SJSA1 (cell line): ENCODE measurements at regions not wholly inside any gene's neighbourhood (a gene's known extent, or its start where the extent isn't known, plus 50 kb on each side); places are given as distances from the start of the nearest gene placed in this dataset.
A peak's percentile ranks its signal among the peaks of the same experiment; 100 is the strongest.
"Not testable (repeated sequence)": the region's sequence is repeated elsewhere in the genome, so short reads cannot be mapped to it uniquely, and the experiment has no call there.

Experiments used
- DNase-seq, 2 experiments: peaks; one replicate each; pipeline ENCODE4 v3.0.0-alpha.2; 2015 to 2020; ENCODE audit warnings: low spot score in 2 of 2, low read depth in 1 of 2
- H3K27ac ChIP-seq: fragments of 250-450 bp; sonication (Bioruptor Pico); 2 replicates; pipeline ENCODE4 v1.5.1; 2020; ENCODE audit warnings: mild to moderate bottlenecking, moderate library complexity
- H3K27me3 ChIP-seq: fragments of 250-450 bp; sonication (Bioruptor Pico); replicated peaks from 2 replicates; pipeline ENCODE4 v1.5.1; 2020; ENCODE audit warnings: mild to moderate bottlenecking, moderate library complexity
- H3K36me3 ChIP-seq: fragments of 250-450 bp; sonication (Bioruptor Pico); 2 replicates; pipeline ENCODE4 v1.5.1; 2020; ENCODE audit warnings: mild to moderate bottlenecking
- H3K4me1 ChIP-seq: fragments of 250-450 bp; sonication (Bioruptor Pico); replicated peaks from 2 replicates; pipeline ENCODE4 v1.6.1; 2021; ENCODE audit warnings: mild to moderate bottlenecking
- H3K4me3 ChIP-seq: fragments of 250-450 bp; sonication (Bioruptor Pico); 2 replicates; pipeline ENCODE4 v1.5.1; 2020; ENCODE audit warnings: mild to moderate bottlenecking
- H3K9me3 ChIP-seq: fragments of 250-450 bp; sonication (Bioruptor Pico); replicated peaks from 2 replicates; pipeline ENCODE4 v1.5.1; 2020; ENCODE audit warnings: mild to moderate bottlenecking

GRCh38 chr11:128039140-128040021 lies 548.0 kb downstream of the ETS1 start:
- H3K4me3 ChIP-seq, result no peak overlapping the region
- H3K36me3 ChIP-seq, result no peaks in the 10 kb centered on the region
- no peaks in the 10 kb centered on the region for H3K4me1 ChIP-seq
- no peak for DNase-seq
- H3K27ac ChIP-seq, result no peak overlapping the region
- no peaks in the 10 kb centered on the region for H3K9me3 ChIP-seq
- no peaks in the 10 kb centered on the region for H3K27me3 ChIP-seq

GRCh38 chr11:128036556-128037093 lies 550.7 kb downstream of the ETS1 start:
- no peak for DNase-seq
- no peaks in the 10 kb centered on the region for H3K36me3 ChIP-seq
- no peak overlapping the region for H3K4me3 ChIP-seq
- no peaks in the 10 kb centered on the region for H3K9me3 ChIP-seq
- H3K27ac ChIP-seq, result no peak overlapping the region
- H3K27me3 ChIP-seq, result no peaks in the 10 kb centered on the region
- H3K4me1 ChIP-seq, result no peaks in the 10 kb centered on the region

- Histone ChIP-seq H3K27ac (no peak overlapping the region), H3K36me3 (no peaks in the 10 kb centered on the region), H3K27me3 (no peaks in the 10 kb centered on the region), H3K4me1 (no peaks in the 10 kb centered on the region), H3K4me3 (no peak overlapping the region), H3K9me3 (no peaks in the 10 kb centered on the region)
- no peak for DNase-seq
These were observed 551.4 kb downstream of the ETS1 start for GRCh38 chr11:128036006-128036405.

GRCh38 chr11:128031538-128032134 lies 555.7 kb downstream of the ETS1 start:
- H3K4me3 ChIP-seq, H3K27me3 ChIP-seq, H3K4me1 ChIP-seq, H3K27ac ChIP-seq, H3K36me3 ChIP-seq, H3K9me3 ChIP-seq, DNase-seq: not testable (repeated sequence)

GRCh38 chr11:128029219-128029722 lies 558.1 kb downstream of the ETS1 start:
- no peak overlapping the region for H3K27ac ChIP-seq

GRCh38 chr11:128026596-128026995 lies 560.8 kb downstream of the ETS1 start:
- H3K27ac ChIP-seq, result peak overlapping the region; percentile 48
- no peaks in the 10 kb centered on the region for H3K9me3 ChIP-seq
- peaks cover 9% of the 10 kb centered on the region for H3K4me1 ChIP-seq
- peak; percentile 49 to 58 for DNase-seq
- no peak overlapping the region for H3K4me3 ChIP-seq
- no peaks in the 10 kb centered on the region for H3K36me3 ChIP-seq
- H3K27me3 ChIP-seq, result no peaks in the 10 kb centered on the region

More at GRCh38 chr11:128029219-128029722, 558.1 kb downstream of the ETS1 start:
- DNase-seq, result no peak
- Histone ChIP-seq H3K36me3 (no peaks in the 10 kb centered on the region), H3K4me1 (peaks cover 9% of the 10 kb centered on the region), H3K9me3 (no peaks in the 10 kb centered on the region), H3K27me3 (no peaks in the 10 kb centered on the region), H3K4me3 (no peak overlapping the region)

- H3K9me3 ChIP-seq, result no peaks in the 10 kb centered on the region
- no peaks in the 10 kb centered on the region for H3K36me3 ChIP-seq
- DNase-seq, result no peak
- no peak overlapping the region for H3K27ac ChIP-seq
- H3K27me3 ChIP-seq, result no peaks in the 10 kb centered on the region
- no peak overlapping the region for H3K4me3 ChIP-seq
- peaks cover 9% of the 10 kb centered on the region for H3K4me1 ChIP-seq
These were observed 564.6 kb downstream of the ETS1 start for GRCh38 chr11:128022761-128023160.

- H3K4me3 ChIP-seq, result no peak overlapping the region
- H3K27me3 ChIP-seq, result no peaks in the 10 kb centered on the region
- no peak overlapping the region for H3K27ac ChIP-seq
- DNase-seq, result no peak
- H3K36me3 ChIP-seq, result no peaks in the 10 kb centered on the region
- H3K9me3 ChIP-seq, result no peaks in the 10 kb centered on the region
- peaks cover 7% of the 10 kb centered on the region for H3K4me1 ChIP-seq
These were observed 565.4 kb downstream of the ETS1 start for GRCh38 chr11:128022007-128022368.

GRCh38 chr11:128021349-128022006 lies 565.9 kb downstream of the ETS1 start:
- Histone ChIP-seq H3K4me1 (peaks cover 4% of the 10 kb centered on the region), H3K27ac (no peak overlapping the region), H3K36me3 (no peaks in the 10 kb centered on the region), H3K4me3 (no peak overlapping the region), H3K27me3 (no peaks in the 10 kb centered on the region), H3K9me3 (no peaks in the 10 kb centered on the region)
- no peak for DNase-seq

- Histone ChIP-seq H3K36me3 (no peaks in the 10 kb centered on the region), H3K27ac (no peak overlapping the region), H3K27me3 (no peaks in the 10 kb centered on the region), H3K4me1 (no peaks in the 10 kb centered on the region), H3K4me3 (no peak overlapping the region), H3K9me3 (no peaks in the 10 kb centered on the region)
- DNase-seq, result no peak
These were observed 568.7 kb downstream of the ETS1 start for GRCh38 chr11:128018692-128019091.

- Histone ChIP-seq H3K4me3 (no peak overlapping the region), H3K4me1 (no peaks in the 10 kb centered on the region)
These were observed 581.8 kb downstream of the ETS1 start for GRCh38 chr11:128005562-128005961.

GRCh38 chr11:127998421-127998820 lies 588.9 kb downstream of the ETS1 start:
- H3K36me3 ChIP-seq, result no peaks in the 10 kb centered on the region
- H3K27me3 ChIP-seq, result no peaks in the 10 kb centered on the region
- no peak overlapping the region for H3K4me3 ChIP-seq
- peaks cover 10% of the 10 kb centered on the region for H3K4me1 ChIP-seq
- H3K9me3 ChIP-seq, result no peaks in the 10 kb centered on the region
- H3K27ac ChIP-seq, result no peak overlapping the region
- no peak for DNase-seq

More at GRCh38 chr11:128005562-128005961, 581.8 kb downstream of the ETS1 start:
- no peaks in the 10 kb centered on the region for H3K27me3 ChIP-seq
- H3K27ac ChIP-seq, result no peak overlapping the region
- H3K36me3 ChIP-seq, result no peaks in the 10 kb centered on the region
- DNase-seq, result no peak
- H3K9me3 ChIP-seq, result no peaks in the 10 kb centered on the region

- DNase-seq, result no peak
These were observed 589.8 kb downstream of the ETS1 start for GRCh38 chr11:127997594-127997993.

More at GRCh38 chr11:127997594-127997993, 589.8 kb downstream of the ETS1 start:
- Histone ChIP-seq H3K9me3 (no peaks in the 10 kb centered on the region), H3K27me3 (no peaks in the 10 kb centered on the region), H3K27ac (no peak overlapping the region), H3K4me3 (no peak overlapping the region), H3K36me3 (no peaks in the 10 kb centered on the region), H3K4me1 (peaks cover 10% of the 10 kb centered on the region)
